Activated CD8-positive, alpha-beta memory T cell treated with anti-CD3 and anti-CD28 coated beads, Interleukin-2, amount 50 U/mL, for 1 hour (primary cell): ENCODE measurements at regions not wholly inside any gene's neighbourhood (a gene's known extent, or its start where the extent isn't known, plus 50 kb on each side); places are given as distances from the start of the nearest gene placed in this dataset.
"Not testable (repeated sequence)": the region's sequence is repeated elsewhere in the genome, so short reads cannot be mapped to it uniquely, and the experiment has no call there.

Experiments
- DNase-seq: peaks from one replicate; pipeline ENCODE4 v3.0.0-alpha.2; 2020; ENCODE audit errors: extremely low read depth

- DNase-seq: no peak
These were observed 117.7 kb upstream of the KLF12 start for GRCh38 chr13:74251778-74252519.

- DNase-seq: no peak
These were observed 116.6 kb upstream of the KLF12 start for GRCh38 chr13:74250738-74251190.

- no peak for DNase-seq
These were observed 114.3 kb upstream of the KLF12 start for GRCh38 chr13:74248477-74248876.

GRCh38 chr13:74246487-74246886, 112.3 kb upstream of the KLF12 start:
- DNase-seq: no peak

GRCh38 chr13:74243637-74244526, 109.7 kb upstream of the KLF12 start:
- no peak for DNase-seq

- DNase-seq: not testable (repeated sequence)
These were observed 107.1 kb upstream of the KLF12 start for GRCh38 chr13:74241343-74241742.

GRCh38 chr13:74230984-74231501, 96.8 kb upstream of the KLF12 start:
- no peak for DNase-seq

GRCh38 chr13:74229242-74229641, 95.0 kb upstream of the KLF12 start:
- no peak for DNase-seq

- no peak for DNase-seq
These were observed 93.4 kb upstream of the KLF12 start for GRCh38 chr13:74227476-74228158.

- DNase-seq: no peak
These were observed 92.7 kb upstream of the KLF12 start for GRCh38 chr13:74226791-74227475.

- DNase-seq: no peak
These were observed 87.5 kb upstream of the KLF12 start for GRCh38 chr13:74221752-74222151.

GRCh38 chr13:74219566-74219965, 85.4 kb upstream of the KLF12 start:
- DNase-seq: no peak

GRCh38 chr13:74218291-74218690, 84.1 kb upstream of the KLF12 start:
- DNase-seq: no peak

- no peak for DNase-seq
These were observed 83.6 kb upstream of the KLF12 start for GRCh38 chr13:74217811-74218210.

- DNase-seq: no peak
These were observed 81.2 kb upstream of the KLF12 start for GRCh38 chr13:74215420-74215819.

- no peak for DNase-seq
These were observed 80.1 kb upstream of the KLF12 start for GRCh38 chr13:74214321-74214720.

GRCh38 chr13:74210693-74211393, 76.6 kb upstream of the KLF12 start:
- DNase-seq: no peak

- no peak for DNase-seq
These were observed 72.7 kb upstream of the KLF12 start for GRCh38 chr13:74206855-74207254.

GRCh38 chr13:74206061-74206561, 71.9 kb upstream of the KLF12 start:
- no peak for DNase-seq

- DNase-seq: no peak
These were observed 71.1 kb upstream of the KLF12 start for GRCh38 chr13:74205313-74205690.
